HG02610 (cell line): ENCODE measurements at regions not wholly inside any gene's neighbourhood (a gene's known extent, or its start where the extent isn't known, plus 50 kb on each side); places are given as distances from the start of the nearest gene placed in this dataset.
"Not testable (repeated sequence)": the region's sequence is repeated elsewhere in the genome, so short reads cannot be mapped to it uniquely, and the experiment has no call there.

Source experiments
- ATAC-seq: cut with Tn5 transposase; IDR thresholded peaks from one replicate; pipeline ENCODE4 v1.9.1; 2021; ENCODE audit warnings: mild to moderate bottlenecking, moderate library complexity; ENCODE audit not compliant: unreplicated experiment

DNA sequence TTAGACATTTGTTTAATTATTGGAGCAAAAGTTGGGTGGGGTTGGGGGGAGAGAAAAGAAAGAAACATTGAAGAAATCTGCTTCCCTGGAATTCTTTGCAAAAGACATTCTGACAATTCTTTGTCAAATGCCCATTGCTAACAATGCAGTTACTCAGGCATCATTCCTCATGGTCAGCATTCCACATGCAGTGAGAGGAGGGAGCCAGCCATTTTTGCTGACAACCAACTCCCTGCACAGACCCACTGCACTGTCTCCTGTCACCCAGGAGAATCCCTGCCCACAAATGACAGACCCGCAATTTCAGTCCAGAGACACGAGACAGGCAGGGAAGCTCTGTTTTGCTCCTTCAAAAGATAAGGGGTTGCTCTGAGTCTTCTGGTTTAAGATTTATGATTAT lies 985.1 kb upstream of the SLIT2 start:
- ATAC-seq: no peak

DNA sequence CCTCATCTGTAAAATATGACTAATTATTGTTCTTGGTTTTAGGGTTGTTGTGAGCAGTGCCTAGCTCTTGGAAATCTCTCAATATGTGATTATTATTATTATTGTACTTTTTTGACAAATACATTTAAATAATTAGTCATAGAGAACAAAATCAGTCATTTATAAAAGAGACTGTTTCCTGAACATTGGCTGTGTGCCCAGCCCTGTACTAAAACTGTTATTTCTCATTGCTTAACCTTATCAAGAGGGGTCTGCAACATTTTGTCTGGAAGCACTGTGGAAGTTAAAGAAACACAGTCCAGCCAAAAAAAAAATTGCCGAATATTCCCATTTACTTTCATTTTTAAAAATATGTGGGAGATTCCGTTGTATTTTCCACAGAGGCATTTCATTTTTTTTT lies 989.2 kb upstream of the SLIT2 start:
- no peak for ATAC-seq

DNA sequence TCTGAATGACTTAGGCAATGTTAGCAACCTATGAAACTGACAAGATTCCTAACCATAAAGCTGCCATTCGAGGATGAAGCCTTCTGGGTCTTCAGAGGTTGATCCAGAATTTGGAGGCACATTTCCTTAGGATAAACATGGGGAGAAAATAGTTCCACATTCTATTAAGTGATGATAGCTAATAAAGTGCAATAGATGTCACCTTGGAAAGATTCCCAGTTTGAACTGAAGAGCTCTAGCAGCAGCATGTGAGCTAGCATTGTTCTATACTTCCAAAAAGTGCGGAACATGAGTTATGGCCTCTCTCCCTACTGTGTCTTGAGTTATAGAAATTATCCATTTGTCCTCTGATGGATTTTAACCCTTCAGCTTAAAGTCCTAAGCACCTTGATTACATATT lies 991.4 kb upstream of the SLIT2 start:
- ATAC-seq: no peak

DNA sequence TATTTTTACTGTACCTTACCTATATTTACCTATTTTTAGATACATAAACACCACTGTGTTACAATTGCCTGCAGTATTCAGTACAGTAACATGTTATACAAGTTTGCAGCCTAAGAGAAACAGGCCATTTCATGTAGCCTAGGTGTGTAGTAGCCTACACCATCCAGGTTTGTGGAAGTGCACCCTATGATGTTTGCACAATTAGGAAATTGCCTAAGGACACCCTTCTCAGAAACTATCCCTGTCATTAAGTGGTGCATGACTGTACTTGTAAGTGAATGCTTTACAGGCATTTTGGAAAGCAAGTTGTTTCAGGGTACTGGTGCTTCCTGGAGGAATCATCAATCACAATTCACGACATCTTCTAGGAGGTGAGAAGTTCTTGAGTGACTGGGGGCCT lies 991.8 kb upstream of the SLIT2 start:
- ATAC-seq: no peak

DNA sequence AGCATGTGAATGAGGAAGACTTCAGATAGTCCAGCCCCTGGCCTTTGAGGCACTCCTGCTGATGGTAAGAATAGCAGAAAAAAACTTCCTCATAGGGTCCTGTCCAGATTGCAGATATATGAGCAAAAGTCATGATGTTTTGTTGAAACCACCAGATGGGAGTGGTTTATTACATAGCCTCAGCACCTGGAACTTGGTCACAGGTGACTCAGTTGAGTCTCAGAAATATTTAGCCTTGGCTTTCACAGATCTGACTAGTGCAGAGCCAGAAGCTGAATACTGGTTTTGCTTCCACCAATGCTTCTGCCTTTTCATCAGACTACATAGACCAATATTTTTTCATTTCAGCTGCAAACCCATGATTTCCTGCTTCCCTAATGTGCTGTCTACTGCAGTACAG lies 994.9 kb upstream of the SLIT2 start:
- no peak for ATAC-seq

DNA sequence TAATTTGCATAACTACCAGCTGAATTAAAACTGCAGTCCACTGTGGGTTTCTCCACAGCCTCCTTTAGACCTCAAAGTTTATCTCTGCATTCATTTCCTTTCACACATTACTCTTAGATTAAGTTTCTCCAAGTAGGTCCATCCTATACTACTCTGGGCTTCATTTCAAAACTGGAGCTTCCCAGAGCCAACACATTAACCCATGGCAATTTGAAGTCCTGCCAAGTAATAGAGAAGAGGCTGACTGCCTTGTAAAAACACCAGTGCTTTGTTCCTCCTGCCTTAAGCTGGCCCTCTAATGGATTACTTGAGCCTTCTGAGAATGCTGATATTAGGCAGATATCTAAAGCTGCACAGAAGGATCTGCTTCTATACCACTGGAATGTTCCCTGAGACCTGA lies 997.2 kb upstream of the SLIT2 start:
- ATAC-seq: no peak

DNA sequence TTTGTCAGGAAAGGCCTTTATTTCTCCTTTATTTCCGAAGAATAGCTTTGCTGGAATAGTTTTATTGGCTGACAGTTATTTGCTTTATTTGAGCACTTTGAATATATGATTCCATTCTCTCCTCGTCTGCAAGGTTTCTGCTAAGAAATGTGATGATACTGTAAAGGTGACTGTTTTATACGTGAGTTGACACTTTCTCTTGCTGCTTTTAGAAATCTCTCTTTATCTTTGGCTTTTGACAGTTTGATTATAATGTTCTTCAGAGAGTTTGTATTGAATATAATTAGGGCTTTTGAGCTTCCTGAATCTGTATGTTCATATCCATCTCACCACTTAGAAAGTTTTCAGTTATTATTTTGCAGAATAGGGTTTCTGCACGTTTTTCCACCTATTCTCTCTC lies 1003.7 kb upstream of the SLIT2 start:
- ATAC-seq: no peak

DNA sequence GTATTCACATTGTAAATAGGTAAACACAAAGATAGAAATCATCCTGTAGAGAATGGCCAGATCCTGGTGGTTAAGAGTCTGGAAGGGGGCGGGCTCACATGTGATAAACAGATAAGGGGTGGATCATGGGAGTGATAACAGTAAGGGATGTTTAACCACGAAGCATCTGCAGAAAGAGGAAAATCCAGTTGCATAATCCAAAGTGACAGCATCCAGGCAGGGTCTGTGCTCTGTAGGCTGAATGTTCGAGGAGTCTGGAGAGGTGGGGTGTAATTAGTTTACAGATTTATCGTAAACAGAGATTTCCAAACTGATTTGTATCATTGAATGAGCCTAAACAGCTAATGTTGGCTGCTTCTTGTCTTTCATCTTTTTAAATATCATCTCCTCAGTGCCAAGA lies 1009.8 kb upstream of the SLIT2 start:
- no peak for ATAC-seq

DNA sequence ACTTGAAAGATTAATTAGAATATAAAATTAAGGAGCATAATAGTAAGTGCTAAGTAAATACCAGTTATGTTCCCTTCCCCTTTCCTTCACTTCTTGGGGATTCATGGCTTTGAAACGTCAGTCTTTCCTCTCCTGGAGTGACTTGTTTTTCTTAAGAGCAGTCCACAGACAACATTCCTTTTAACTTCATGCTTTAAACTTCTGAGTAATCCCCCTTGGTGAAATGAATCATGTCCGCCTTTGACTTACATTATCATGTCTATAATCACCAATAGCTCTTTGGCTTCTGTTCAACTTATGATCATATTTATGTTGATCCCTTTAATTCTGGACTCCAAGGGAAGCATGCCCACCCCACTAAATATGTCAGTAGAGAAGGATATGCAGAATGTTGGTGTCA lies 1012.1 kb upstream of the SLIT2 start:
- ATAC-seq: no peak

DNA sequence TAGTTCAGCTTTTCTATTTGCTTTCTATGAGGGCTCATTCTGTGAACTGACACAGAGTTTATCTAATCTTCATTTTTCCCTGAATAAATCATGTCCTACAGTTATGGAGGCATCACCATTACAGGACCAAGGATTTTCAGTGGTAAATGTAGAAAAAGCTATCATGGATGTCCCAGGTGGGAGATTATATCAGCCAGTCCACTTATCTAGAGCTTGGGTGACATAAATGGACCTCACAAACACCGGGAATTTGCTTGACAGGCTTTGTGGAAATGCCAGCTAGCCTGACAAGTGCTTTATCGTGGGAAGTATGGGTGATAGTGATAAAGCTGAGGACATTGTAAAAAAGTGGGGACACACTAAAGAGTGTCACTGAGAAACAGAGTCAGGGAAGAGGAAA lies 1015.2 kb upstream of the SLIT2 start:
- no peak for ATAC-seq

DNA sequence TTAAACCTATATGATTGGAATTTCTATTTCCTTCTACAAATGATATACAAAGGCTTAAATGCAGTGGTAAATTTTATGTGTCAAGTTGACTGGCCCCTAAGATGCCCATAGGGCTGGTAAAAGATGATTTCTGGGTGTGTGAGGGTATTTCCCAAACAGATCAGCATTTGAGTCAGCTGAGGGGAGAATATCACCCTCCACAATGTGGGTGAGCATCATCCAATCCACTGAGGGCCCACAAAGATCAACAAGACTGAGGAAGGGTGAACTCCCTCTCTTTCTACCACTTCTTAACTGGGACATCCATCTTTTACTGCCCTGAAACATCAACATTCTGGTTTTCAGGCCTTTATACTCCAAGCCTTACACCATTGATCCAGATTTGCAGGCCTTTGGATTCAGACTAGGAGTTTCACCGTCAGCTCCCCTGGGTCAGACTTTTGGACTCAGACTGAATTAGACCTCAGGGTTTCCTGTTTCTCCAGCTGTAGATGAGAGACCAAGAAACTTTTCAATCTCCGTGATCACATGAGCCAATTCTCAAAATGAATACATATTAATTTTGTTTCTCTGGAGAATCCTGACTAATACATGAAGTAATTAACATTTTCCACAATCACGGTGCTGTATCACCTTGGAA lies 1020.7 kb upstream of the SLIT2 start:
- no peak for ATAC-seq

DNA sequence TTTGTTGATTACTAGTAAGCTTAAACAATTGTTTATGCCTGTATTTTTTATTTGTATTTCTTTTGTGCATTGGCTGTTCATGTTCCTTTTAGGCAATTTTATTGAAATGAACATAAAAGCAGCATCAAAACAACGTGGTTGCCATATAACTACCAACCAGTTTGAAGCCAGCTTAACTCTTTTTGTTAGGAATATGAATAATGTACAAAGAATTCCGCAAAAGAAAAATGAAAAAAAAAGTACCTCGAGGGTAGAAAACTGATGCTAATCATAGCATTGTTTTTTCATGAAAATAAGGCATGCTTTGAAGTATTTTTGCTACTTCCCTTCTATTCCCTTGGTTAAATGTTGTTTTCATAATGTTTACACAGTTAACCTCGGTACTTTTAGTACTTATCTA lies 1024.0 kb upstream of the SLIT2 start:
- ATAC-seq: no peak

DNA sequence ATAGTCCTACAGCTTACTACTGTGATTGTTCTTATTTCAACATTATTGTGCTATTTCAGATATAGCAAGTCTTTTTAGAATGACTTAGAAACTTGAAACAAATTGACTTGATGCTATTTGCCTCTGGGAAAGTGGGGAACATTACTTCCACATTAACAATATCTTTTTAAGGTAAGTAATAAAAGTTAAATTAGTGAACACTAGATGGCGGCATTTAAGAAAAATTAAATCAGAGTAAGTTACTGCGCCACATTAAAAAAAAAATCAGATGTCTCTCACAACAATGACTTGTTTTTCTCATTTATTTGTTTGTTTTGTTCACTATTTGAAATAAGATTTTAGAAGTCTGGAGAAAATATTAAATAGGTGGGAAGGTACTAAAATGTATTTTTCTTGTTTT lies 1026.9 kb upstream of the SLIT2 start:
- no peak for ATAC-seq

DNA sequence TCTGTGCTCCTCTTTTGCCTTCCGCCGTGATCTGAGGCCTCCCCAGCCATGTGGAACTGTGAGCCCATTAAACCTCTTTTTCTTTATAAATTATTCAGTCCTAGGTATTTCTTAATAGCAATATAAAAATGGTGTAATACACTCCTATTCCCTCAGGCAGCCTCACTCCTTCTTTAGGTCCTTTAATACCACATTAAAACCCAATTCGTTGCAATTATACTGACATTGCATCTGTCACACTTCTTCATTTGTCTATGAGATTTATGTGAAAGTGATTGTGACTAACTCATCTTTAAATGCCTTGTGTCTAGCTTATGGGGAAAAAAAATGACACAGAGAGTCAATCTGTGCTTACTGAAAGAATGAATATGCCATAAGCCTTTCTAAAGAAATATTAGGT lies 1035.2 kb upstream of the SLIT2 start:
- no peak for ATAC-seq

DNA sequence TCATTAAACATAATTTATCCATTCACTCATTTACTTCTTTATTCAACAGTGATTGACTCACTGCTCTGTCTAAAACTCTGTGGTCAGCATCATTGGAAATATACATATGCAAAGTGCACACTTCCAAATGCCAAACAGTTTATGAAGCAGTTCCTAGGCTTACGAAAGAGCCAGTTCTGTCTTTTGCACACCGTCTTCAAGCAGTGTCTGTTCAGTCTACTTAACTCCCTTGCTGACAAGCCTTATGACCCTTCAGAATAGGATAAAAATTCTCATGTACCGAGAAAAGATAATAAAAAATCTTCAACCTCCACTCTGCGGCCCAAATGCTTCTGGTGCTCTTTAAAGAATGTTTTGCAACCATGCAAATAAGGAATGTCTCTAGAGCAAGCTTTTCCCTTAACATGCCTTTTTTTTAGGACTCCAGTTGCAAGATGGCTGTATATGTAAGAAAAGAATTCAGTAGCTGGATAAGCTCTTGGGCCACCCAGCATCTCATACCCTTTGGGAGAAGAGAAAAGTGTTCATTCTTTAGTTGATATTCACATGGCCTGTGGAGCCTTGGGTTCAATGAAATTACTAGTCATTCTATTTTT lies 1037.0 kb upstream of the SLIT2 start:
- no peak for ATAC-seq

DNA sequence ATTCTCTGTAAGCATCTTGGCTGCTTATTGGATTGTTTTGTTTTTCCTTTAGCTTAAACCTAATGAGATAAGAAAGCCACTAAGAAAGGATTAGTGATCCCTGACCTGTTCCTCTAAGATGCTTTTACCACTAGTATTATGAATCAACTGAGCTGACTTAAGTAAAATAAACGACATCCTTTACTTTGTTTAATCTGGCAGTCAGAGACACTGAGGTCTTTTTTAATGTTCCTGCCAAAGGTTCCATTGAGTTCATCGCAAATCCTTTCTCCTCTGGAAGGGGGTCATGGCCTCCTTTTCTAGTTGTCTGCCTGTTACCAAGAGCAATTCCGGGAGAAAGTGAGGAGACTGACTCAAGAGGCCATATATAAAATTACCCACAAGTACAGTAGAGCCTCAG lies 1038.3 kb upstream of the SLIT2 start:
- ATAC-seq: no peak

DNA sequence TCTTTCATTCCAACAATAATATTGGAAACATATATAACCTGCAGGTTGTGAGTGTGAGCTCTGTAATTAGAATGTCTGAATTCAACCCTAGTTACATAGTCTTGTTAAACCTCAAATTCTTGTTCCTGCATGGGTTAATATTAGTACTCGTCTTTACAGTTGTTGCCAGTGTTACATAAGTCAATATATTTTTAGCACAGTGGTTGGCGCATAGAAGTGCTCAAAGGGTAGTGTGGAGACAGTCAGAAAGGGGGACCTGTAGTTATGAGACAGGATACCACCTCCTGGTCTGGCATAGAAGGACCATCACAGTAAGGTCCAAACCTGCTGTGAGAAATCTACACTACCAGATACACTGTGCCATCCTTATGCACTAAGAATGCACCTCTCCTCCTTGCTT lies 1045.9 kb upstream of the SLIT2 start:
- no peak for ATAC-seq

DNA sequence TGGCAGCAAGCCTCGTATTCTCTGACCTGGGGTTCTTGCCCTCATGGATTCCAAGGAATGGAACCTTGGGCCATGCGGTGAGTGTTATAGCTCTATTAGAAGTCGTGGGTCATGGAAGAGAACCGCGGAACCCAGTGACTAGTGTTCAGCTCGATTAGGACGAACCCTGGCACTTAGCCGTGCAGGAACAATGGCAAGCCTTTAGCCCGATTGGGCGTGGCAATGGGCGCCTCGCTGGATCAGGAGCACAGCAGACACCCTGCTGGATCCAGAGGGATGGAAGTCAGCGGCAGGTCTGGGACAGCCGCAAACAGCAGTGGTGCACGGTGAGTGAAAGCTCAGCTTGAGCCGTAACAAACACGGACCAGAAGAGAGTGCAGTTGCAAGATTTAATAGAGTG lies 1053.9 kb upstream of the SLIT2 start:
- not testable (repeated sequence) for ATAC-seq

DNA sequence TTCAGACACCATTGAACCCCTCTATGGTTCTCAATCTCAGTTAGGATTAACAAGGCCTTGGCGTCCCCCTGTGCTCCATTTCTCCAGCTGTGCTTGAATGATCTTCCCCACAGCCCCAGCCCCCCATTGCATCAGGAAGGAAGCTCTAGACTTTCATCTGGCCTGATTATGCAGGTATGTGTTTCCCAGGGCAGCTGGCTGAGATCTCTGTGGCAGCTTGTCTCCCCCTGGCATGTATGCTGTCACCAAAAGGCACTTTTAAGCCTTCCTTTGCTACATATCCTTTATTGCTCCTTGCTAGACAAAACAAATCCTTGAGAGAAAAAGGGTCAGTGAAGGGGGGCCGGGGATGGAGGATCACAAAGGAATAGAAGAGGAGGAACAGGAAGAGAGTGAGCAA lies 1056.0 kb upstream of the SLIT2 start:
- ATAC-seq: no peak

DNA sequence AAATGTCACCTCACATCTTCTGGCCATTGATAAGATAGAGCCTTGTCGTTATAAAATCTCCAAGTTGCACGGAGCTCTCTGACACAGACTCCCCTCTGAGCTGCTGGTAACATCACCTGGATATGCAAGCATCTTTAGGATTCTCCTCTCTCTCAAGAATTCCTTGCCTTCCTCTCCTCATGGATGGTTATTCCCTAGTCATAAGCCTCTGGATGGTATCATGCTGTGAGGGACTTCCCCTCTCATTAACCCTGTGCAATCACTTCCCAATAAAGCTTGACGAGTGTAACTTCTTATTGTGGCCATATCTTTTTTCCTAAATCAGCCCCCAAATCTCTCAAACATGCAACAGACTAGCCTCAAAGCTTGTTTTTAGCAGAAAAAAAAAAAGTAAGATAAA lies 1057.0 kb upstream of the SLIT2 start:
- no peak for ATAC-seq

DNA sequence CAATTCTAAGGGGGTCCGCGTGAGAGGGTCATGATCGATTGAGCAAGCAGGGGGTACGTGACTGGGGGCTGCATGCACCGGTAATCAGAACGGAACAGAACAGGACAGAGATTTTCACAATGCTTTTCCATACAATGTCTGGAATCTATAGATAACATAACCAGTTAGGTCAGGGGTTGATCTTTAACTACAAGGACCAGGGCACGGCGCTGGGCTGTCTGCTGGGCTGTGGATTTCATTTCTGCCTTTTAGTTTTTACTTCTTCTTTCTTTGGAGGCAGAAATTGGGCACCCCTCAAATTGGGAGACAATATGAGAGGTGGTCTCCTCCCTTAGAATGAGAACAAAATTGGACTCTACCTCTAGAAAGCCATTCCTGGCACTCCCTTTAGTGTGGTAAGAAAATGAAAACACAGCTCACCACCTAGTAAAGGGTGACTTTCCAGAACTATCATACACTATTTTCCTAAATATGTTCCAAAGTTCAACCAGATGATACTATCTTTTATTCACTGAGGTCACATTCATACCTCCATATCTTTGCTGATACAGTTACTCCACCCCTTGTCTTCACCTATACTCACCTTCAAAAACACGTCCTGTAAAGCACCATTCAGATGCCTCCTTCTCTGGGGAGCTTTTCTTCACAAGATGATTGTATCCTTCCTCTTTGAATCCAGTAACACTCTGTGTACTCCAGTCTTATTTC lies 1058.3 kb upstream of the SLIT2 start:
- no peak for ATAC-seq

DNA sequence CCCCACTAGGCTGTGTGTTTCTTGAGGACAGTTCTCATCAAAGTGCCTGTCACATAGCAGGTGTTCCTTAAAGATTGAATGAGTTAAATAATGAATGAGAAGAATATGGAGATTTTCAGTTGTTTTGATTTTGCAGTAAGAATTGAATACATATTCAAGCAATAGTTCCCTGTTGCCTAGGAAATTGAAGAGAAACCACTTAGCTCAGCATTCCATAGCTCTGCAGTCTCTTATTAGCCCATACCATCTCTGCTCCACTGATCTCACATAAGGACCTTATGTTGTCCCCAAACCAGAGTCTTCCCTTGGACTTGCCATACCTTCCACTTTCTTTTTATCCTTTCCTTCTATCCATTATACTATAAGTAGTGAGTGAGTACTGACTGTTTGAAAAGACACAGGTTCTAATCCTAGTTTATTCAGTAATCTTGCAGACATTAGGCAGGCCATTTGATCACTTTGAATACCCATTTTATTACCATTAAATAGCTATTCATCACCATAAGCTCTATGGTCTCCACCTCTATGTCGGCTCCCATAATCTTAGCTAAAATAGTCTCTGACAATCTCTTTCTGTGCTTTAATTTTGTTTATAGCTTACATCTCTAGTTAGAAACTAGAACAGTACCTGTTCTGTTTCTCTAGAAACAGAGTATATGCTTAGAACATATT lies 1059.6 kb upstream of the SLIT2 start:
- no peak for ATAC-seq
